ENCODE measurements at regions not wholly inside any gene's neighbourhood (a gene's known extent, or its start where the extent isn't known, plus 50 kb on each side); places are given as distances from the start of the nearest gene placed in this dataset.

- no peaks in the 10 kb centered on the region for H3K9me3 Mint-ChIP-seq
- no peaks in the 10 kb centered on the region for H3K4me1 Mint-ChIP-seq (ENCODE audit: low read depth)
- H3K27me3 Mint-ChIP-seq (ENCODE audit: low read depth) = peaks cover 3% of the 10 kb centered on the region
- no peak overlapping the region for H3K4me3 Mint-ChIP-seq
- H3K27ac Mint-ChIP-seq = no peak overlapping the region
- no peaks in the 10 kb centered on the region for H3K36me3 Mint-ChIP-seq (ENCODE audit: low read depth)
These were observed 650.3 kb upstream of the NR5A2 start for GRCh38 chr1:199377211-199377610.

- Mint-ChIP-seq H3K27ac (no peak overlapping the region), H3K9me3 (no peaks in the 10 kb centered on the region), H3K27me3 (ENCODE audit: low read depth) (no peaks in the 10 kb centered on the region), H3K4me1 (ENCODE audit: low read depth) (no peaks in the 10 kb centered on the region), H3K36me3 (ENCODE audit: low read depth) (no peaks in the 10 kb centered on the region), H3K4me3 (no peak overlapping the region)
These were observed 643.7 kb upstream of the NR5A2 start for GRCh38 chr1:199383793-199384192.

GRCh38 chr1:199394856-199395255 is 632.7 kb upstream of the NR5A2 start:
- no peaks in the 10 kb centered on the region for H3K36me3 Mint-ChIP-seq (ENCODE audit: low read depth)
- H3K4me3 Mint-ChIP-seq = no peak overlapping the region
- peaks cover 2% of the 10 kb centered on the region for H3K9me3 Mint-ChIP-seq

GRCh38 chr1:199396456-199396855 is 631.1 kb upstream of the NR5A2 start:
- Mint-ChIP-seq H3K9me3 (no peaks in the 10 kb centered on the region), H3K27ac (no peak overlapping the region)

More at GRCh38 chr1:199394856-199395255, 632.7 kb upstream of the NR5A2 start:
- H3K4me1 Mint-ChIP-seq (ENCODE audit: low read depth) = peaks cover 2% of the 10 kb centered on the region
- peaks cover 3% of the 10 kb centered on the region for H3K27me3 Mint-ChIP-seq (ENCODE audit: low read depth)
- H3K27ac Mint-ChIP-seq = no peak overlapping the region

GRCh38 chr1:199399996-199400724 is 627.4 kb upstream of the NR5A2 start:
- Mint-ChIP-seq H3K27me3 (ENCODE audit: low read depth) (peaks cover 11% of the 10 kb centered on the region), H3K27ac (no peak overlapping the region), H3K4me1 (ENCODE audit: low read depth) (peaks cover 4% of the 10 kb centered on the region), H3K9me3 (no peaks in the 10 kb centered on the region), H3K4me3 (no peak overlapping the region), H3K36me3 (ENCODE audit: low read depth) (no peaks in the 10 kb centered on the region)

More at GRCh38 chr1:199396456-199396855, 631.1 kb upstream of the NR5A2 start:
- H3K27me3 Mint-ChIP-seq (ENCODE audit: low read depth) = peaks cover 3% of the 10 kb centered on the region
- H3K4me3 Mint-ChIP-seq = no peak overlapping the region
- H3K36me3 Mint-ChIP-seq (ENCODE audit: low read depth) = no peaks in the 10 kb centered on the region
- peaks cover 4% of the 10 kb centered on the region for H3K4me1 Mint-ChIP-seq (ENCODE audit: low read depth)

GRCh38 chr1:199403531-199404116 is 623.9 kb upstream of the NR5A2 start:
- Mint-ChIP-seq H3K27me3 (ENCODE audit: low read depth) (peaks cover 7% of the 10 kb centered on the region), H3K36me3 (ENCODE audit: low read depth) (no peaks in the 10 kb centered on the region), H3K4me1 (ENCODE audit: low read depth) (peaks cover 4% of the 10 kb centered on the region), H3K27ac (no peak overlapping the region), H3K4me3 (no peak overlapping the region), H3K9me3 (no peaks in the 10 kb centered on the region)

- Mint-ChIP-seq H3K4me3 (no peak overlapping the region), H3K4me1 (ENCODE audit: low read depth) (peaks cover 4% of the 10 kb centered on the region), H3K27ac (no peak overlapping the region), H3K9me3 (no peaks in the 10 kb centered on the region), H3K36me3 (ENCODE audit: low read depth) (no peaks in the 10 kb centered on the region), H3K27me3 (ENCODE audit: low read depth) (peaks cover 7% of the 10 kb centered on the region)
These were observed 623.3 kb upstream of the NR5A2 start for GRCh38 chr1:199404191-199404590.

GRCh38 chr1:199404976-199405375 is 622.5 kb upstream of the NR5A2 start:
- Mint-ChIP-seq H3K27ac (no peak overlapping the region), H3K27me3 (ENCODE audit: low read depth) (peaks cover 7% of the 10 kb centered on the region), H3K36me3 (ENCODE audit: low read depth) (no peaks in the 10 kb centered on the region), H3K4me3 (no peak overlapping the region), H3K9me3 (no peaks in the 10 kb centered on the region), H3K4me1 (ENCODE audit: low read depth) (peaks cover 3% of the 10 kb centered on the region)

- Mint-ChIP-seq H3K36me3 (ENCODE audit: low read depth) (no peaks in the 10 kb centered on the region), H3K27me3 (ENCODE audit: low read depth) (peaks cover 7% of the 10 kb centered on the region), H3K4me3 (no peak overlapping the region), H3K27ac (no peak overlapping the region), H3K4me1 (ENCODE audit: low read depth) (no peaks in the 10 kb centered on the region), H3K9me3 (no peaks in the 10 kb centered on the region)
These were observed 621.8 kb upstream of the NR5A2 start for GRCh38 chr1:199405634-199406196.

- Mint-ChIP-seq H3K27me3 (ENCODE audit: low read depth) (no peaks in the 10 kb centered on the region), H3K4me3 (no peak overlapping the region), H3K36me3 (ENCODE audit: low read depth) (no peaks in the 10 kb centered on the region), H3K4me1 (ENCODE audit: low read depth) (no peaks in the 10 kb centered on the region), H3K27ac (no peak overlapping the region), H3K9me3 (no peaks in the 10 kb centered on the region)
These were observed 617.0 kb upstream of the NR5A2 start for GRCh38 chr1:199410462-199410861.

- peaks cover 7% of the 10 kb centered on the region for H3K9me3 Mint-ChIP-seq
- no peak overlapping the region for H3K4me3 Mint-ChIP-seq
- no peaks in the 10 kb centered on the region for H3K36me3 Mint-ChIP-seq (ENCODE audit: low read depth)
- H3K27me3 Mint-ChIP-seq (ENCODE audit: low read depth) = no peaks in the 10 kb centered on the region
- H3K4me1 Mint-ChIP-seq (ENCODE audit: low read depth) = no peaks in the 10 kb centered on the region
- no peak overlapping the region for H3K27ac Mint-ChIP-seq
These were observed 616.0 kb upstream of the NR5A2 start for GRCh38 chr1:199411506-199411905.

- Mint-ChIP-seq H3K27ac (no peak overlapping the region), H3K4me3 (no peak overlapping the region), H3K27me3 (ENCODE audit: low read depth) (no peaks in the 10 kb centered on the region), H3K4me1 (ENCODE audit: low read depth) (no peaks in the 10 kb centered on the region), H3K9me3 (peaks cover 5% of the 10 kb centered on the region), H3K36me3 (ENCODE audit: low read depth) (no peaks in the 10 kb centered on the region)
These were observed 605.3 kb upstream of the NR5A2 start for GRCh38 chr1:199422206-199422605.

- Mint-ChIP-seq H3K27me3 (ENCODE audit: low read depth) (no peaks in the 10 kb centered on the region), H3K4me3 (no peak overlapping the region), H3K9me3 (no peaks in the 10 kb centered on the region), H3K27ac (no peak overlapping the region), H3K36me3 (ENCODE audit: low read depth) (no peaks in the 10 kb centered on the region), H3K4me1 (ENCODE audit: low read depth) (no peaks in the 10 kb centered on the region)
These were observed 579.6 kb upstream of the NR5A2 start for GRCh38 chr1:199447906-199448305.

- Mint-ChIP-seq H3K36me3 (ENCODE audit: low read depth) (no peaks in the 10 kb centered on the region), H3K4me3 (no peak overlapping the region), H3K9me3 (no peaks in the 10 kb centered on the region), H3K27me3 (ENCODE audit: low read depth) (no peaks in the 10 kb centered on the region), H3K4me1 (ENCODE audit: low read depth) (no peaks in the 10 kb centered on the region), H3K27ac (no peak overlapping the region)
These were observed 578.9 kb upstream of the NR5A2 start for GRCh38 chr1:199448646-199449045.

GRCh38 chr1:199449221-199449620 is 578.3 kb upstream of the NR5A2 start:
- Mint-ChIP-seq H3K4me1 (ENCODE audit: low read depth) (no peaks in the 10 kb centered on the region), H3K9me3 (no peaks in the 10 kb centered on the region), H3K36me3 (ENCODE audit: low read depth) (no peaks in the 10 kb centered on the region), H3K27ac (no peak overlapping the region), H3K4me3 (no peak overlapping the region), H3K27me3 (ENCODE audit: low read depth) (no peaks in the 10 kb centered on the region)
